ENCODE measurements at regions not wholly inside any gene's neighbourhood (a gene's known extent, or its start where the extent isn't known, plus 50 kb on each side); places are given as distances from the start of the nearest gene placed in this dataset.

DNA sequence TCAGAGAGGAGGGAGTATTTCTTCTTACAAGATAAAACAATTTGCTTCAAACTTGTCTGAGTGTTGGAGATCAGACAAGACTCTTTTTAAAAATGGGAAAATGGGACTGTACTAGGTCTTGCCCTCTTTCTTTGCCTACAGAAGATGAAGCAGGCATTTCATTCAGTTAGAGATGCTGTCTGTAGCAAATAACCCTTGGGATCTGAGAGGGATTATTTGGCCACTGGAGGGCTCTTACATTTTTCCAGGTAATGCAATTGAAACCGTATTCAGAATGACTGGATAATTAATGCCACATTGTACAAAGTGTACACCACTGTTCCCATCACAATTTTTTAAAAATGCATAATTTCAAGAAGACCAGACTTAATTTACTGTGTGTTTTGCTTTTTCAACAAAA lies 258.5 kb upstream of the KIRREL3 start:
- no peak overlapping the region for H3K27ac ChIP-seq
- H3K9me3 ChIP-seq: no peaks in the 10 kb centered on the region
- no peaks in the 10 kb centered on the region for H3K36me3 ChIP-seq
- peaks cover 0 to 7% of the 10 kb centered on the region in 2 donors for H3K4me1 ChIP-seq
- TF ChIP-seq, protein P1, sequence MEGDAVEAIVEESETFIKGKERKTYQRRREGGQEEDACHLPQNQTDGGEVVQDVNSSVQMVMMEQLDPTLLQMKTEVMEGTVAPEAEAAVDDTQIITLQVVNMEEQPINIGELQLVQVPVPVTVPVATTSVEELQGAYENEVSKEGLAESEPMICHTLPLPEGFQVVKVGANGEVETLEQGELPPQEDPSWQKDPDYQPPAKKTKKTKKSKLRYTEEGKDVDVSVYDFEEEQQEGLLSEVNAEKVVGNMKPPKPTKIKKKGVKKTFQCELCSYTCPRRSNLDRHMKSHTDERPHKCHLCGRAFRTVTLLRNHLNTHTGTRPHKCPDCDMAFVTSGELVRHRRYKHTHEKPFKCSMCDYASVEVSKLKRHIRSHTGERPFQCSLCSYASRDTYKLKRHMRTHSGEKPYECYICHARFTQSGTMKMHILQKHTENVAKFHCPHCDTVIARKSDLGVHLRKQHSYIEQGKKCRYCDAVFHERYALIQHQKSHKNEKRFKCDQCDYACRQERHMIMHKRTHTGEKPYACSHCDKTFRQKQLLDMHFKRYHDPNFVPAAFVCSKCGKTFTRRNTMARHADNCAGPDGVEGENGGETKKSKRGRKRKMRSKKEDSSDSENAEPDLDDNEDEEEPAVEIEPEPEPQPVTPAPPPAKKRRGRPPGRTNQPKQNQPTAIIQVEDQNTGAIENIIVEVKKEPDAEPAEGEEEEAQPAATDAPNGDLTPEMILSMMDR (IDR thresholded peaks at IDR 0.05): no peak
- H3K27me3 ChIP-seq: no peaks in the 10 kb centered on the region
- no peak for DNase-seq (ENCODE audit: low spot score)
- no peak overlapping the region for H3K4me3 ChIP-seq

DNA sequence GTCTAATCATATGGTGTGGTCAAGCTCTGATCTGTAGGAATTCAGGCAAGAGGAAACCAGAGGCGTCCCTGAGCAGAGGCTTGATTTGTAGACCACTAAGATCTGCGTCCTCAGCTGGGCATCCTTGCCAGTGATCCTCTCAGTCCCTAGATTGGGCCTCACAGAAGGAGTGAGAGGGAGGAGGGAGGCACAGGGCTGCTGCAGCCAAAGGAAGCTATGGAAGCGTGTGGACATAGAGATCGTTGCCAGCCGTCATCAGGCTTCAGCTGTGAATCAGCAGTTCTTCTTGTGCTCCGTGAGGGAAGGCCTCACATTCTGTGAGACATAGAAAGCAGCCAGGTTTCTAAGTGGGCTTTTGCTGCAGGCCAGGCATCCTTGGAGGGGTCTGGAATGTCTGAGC lies 254.6 kb upstream of the KIRREL3 start:
- H3K27me3 ChIP-seq: no peaks in the 10 kb centered on the region
- DNase-seq (ENCODE audit: low spot score): no peak

GRCh38 chr11:127252321-127252720 lies 251.8 kb upstream of the KIRREL3 start:
- no peak overlapping the region for H3K27ac ChIP-seq
- TF ChIP-seq, protein P1 (IDR thresholded peaks at IDR 0.05): no peak
- no peak overlapping the region for H3K4me3 ChIP-seq
- peaks cover 0 to 12% of the 10 kb centered on the region in 2 donors for H3K4me1 ChIP-seq
- no peaks in the 10 kb centered on the region for H3K36me3 ChIP-seq
- no peaks in the 10 kb centered on the region for H3K27me3 ChIP-seq
- no peak for DNase-seq (ENCODE audit: low spot score)
- H3K9me3 ChIP-seq: no peaks in the 10 kb centered on the region

More for the DNA sequence above, 254.6 kb upstream of the KIRREL3 start:
- no peak overlapping the region for H3K4me3 ChIP-seq
- no peaks in the 10 kb centered on the region for H3K9me3 ChIP-seq
- peaks cover 0 to 12% of the 10 kb centered on the region in 2 donors for H3K4me1 ChIP-seq
- H3K36me3 ChIP-seq: no peaks in the 10 kb centered on the region
- TF ChIP-seq, protein P1 (IDR thresholded peaks at IDR 0.05): no peak
- H3K27ac ChIP-seq: no peak overlapping the region

- DNase-seq (ENCODE audit: low spot score): no peak
- no peaks in the 10 kb centered on the region for H3K9me3 ChIP-seq
- H3K4me3 ChIP-seq: no peak overlapping the region
Observed at GRCh38 chr11:127249576-127249975, 249.0 kb upstream of the KIRREL3 start.

DNA sequence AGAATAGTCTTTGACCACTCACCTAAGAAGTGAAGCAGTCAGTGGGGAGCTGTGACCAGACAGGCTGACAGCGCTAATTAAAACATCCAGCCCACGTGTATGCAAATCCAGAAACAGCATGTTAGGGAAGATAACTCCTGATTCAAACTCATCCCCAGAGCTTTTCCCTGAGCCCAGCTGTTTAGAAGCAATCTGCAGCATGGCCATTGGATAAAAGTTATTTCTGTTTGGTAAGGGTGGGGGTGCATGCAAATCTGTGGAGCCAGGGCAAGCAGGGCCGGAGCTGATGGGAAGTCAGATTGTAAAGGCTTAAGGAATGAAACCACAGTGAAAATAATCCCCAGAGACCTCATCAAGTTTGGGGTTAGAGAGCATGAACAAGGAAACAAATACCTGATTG lies 247.9 kb upstream of the KIRREL3 start:
- no peak for DNase-seq (ENCODE audit: low spot score)
- H3K4me3 ChIP-seq: no peak overlapping the region
- no peaks in the 10 kb centered on the region for H3K27me3 ChIP-seq
- H3K27ac ChIP-seq: no peak overlapping the region
- no peaks in the 10 kb centered on the region for H3K36me3 ChIP-seq
- peaks cover 0 to 1% of the 10 kb centered on the region in 2 donors for H3K4me1 ChIP-seq
- H3K9me3 ChIP-seq: no peaks in the 10 kb centered on the region
- TF ChIP-seq, protein P1 (IDR thresholded peaks at IDR 0.05): no peak

More at GRCh38 chr11:127249576-127249975, 249.0 kb upstream of the KIRREL3 start:
- no peaks in the 10 kb centered on the region for H3K27me3 ChIP-seq
- H3K36me3 ChIP-seq: no peaks in the 10 kb centered on the region
- H3K4me1 ChIP-seq: peaks cover 0 to 5% of the 10 kb centered on the region in 2 donors
- TF ChIP-seq, protein P1 (IDR thresholded peaks at IDR 0.05): no peak
- no peak overlapping the region for H3K27ac ChIP-seq

GRCh38 chr11:127247261-127247851 lies 246.8 kb upstream of the KIRREL3 start:
- Histone ChIP-seq H3K36me3 (no peaks in the 10 kb centered on the region), H3K4me3 (no peak overlapping the region), H3K27ac (no peak overlapping the region), H3K9me3 (no peaks in the 10 kb centered on the region), H3K27me3 (no peaks in the 10 kb centered on the region), H3K4me1 (no peaks in the 10 kb centered on the region)
- DNase-seq (ENCODE audit: low spot score): no peak
- TF ChIP-seq, protein P1 (IDR thresholded peaks at IDR 0.05): no peak

Data from right atrium auricular region (tissue), 2 donors.